GM21515 (cell line): ENCODE measurements at regions not wholly inside any gene's neighbourhood (a gene's known extent, or its start where the extent isn't known, plus 50 kb on each side); places are given as distances from the start of the nearest gene placed in this dataset.

Experiments
- ATAC-seq: cut with Tn5 transposase; IDR thresholded peaks from one replicate; pipeline ENCODE4 v1.9.1; 2021; ENCODE audit not compliant: unreplicated experiment

- ATAC-seq = no peak
Measured at GRCh38 chr2:103464831-103465230, 703.0 kb downstream of the TMEM182 start.

GRCh38 chr2:103469800-103470199 is 708.0 kb downstream of the TMEM182 start:
- no peak for ATAC-seq

- ATAC-seq = no peak
Measured at GRCh38 chr2:103484906-103485305, 723.1 kb downstream of the TMEM182 start.

GRCh38 chr2:103496850-103497249 is 735.0 kb downstream of the TMEM182 start:
- ATAC-seq = no peak

- ATAC-seq = no peak
Measured at GRCh38 chr2:103506812-103507211, 745.0 kb downstream of the TMEM182 start.

DNA sequence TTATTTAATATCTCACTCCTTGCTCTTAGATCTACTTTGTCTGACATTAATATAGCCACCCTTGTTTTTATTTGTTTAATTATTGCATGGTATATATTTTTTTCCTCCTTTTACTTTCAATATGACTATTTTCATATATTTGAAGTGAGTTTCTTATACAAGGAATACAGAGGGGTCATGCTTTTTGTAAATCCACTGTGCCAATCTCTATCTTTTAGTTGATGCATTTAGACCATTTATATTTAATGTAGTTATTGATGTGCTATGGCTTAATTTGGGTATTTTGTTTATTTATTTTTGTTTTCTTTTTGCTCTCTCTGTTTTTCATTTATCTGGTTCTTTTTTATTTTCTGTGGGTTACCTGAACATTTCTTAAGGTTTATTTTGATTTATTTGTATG is 750.6 kb downstream of the TMEM182 start:
- no peak for ATAC-seq

DNA sequence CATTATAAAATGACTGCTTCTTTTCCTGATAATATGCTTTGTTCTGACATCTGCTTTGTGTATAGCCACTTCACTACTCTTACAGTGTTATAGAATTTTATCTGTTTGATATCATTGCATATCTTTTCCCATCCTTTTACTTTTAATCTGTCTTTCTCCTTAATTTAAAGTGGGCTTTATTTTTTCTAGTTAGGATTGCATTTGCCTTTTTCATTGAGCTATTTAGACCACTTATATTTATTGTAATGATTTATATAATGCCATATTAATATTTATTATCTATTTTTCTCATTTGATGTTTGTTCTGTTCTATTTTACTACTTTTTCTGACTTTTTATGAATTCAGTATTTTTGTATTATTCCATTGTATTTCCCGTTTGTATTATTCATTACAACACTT is 758.7 kb downstream of the TMEM182 start:
- no peak for ATAC-seq

DNA sequence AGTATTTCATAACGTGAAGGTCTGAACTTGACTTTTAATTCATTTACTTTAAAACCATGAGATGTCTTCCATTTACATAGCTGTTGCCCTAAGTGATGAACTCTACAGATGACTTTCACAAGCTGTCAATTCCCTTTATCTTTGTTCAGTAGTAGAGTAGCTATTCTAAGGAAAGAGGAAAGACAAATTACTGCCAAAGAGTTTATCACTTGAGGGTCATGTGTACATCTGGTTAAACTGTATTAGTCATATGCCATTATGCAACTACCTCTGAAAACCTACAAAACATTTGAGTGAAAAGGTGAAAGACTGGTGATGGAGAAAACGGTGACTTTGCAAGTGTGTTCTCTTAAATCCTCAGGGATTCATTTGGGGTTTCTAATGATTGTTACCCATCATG is 763.9 kb downstream of the TMEM182 start:
- no peak for ATAC-seq

DNA sequence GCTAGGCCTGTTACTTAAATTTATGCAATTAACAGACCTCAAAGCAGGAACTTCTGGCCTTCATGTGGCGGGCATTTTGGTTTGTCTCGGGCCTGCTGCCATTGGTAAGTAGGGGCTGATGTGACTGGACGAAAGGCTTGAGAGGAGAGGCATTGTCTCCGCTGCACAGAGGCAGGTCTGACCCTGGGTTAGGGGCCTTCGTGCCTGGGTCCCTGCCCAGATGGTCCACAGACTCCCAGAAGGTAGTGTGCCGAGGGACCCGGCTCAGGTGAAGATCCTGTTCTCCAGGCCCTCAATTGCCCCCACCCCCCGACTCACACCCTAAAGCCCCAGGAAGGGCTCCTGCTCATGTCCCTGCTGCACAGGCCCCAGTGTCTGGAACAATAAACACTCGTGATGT is 764.9 kb downstream of the TMEM182 start:
- ATAC-seq = no peak

DNA sequence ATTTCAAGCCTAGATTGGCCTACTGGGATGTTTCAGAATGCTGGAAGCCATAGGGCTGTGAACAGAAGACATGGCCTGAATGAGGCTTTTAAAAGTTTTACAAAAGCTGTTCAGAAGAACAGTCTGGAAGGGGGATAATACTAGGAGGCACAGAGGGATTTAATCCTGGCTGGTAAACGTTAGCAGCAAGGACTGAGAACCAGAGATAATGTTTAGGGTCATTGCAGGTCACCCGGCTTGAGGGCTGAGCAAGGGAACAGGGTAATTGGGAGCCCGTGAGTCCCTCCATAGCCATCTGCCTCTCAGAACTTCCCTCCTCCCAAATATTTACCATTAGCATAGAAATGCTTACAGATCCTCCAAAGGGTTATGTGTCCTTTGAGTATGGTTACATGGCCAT is 765.4 kb downstream of the TMEM182 start:
- ATAC-seq = no peak

- no peak for ATAC-seq
Measured at GRCh38 chr2:103529798-103530502, 768.1 kb downstream of the TMEM182 start.

GRCh38 chr2:103552775-103553174 is 790.9 kb downstream of the TMEM182 start:
- no peak for ATAC-seq

GRCh38 chr2:103594823-103595222 is 833.0 kb downstream of the TMEM182 start:
- no peak for ATAC-seq

- no peak for ATAC-seq
Measured at GRCh38 chr2:103605071-103605780, 843.4 kb downstream of the TMEM182 start.

GRCh38 chr2:103615611-103616105 is 853.8 kb downstream of the TMEM182 start:
- no peak for ATAC-seq

DNA sequence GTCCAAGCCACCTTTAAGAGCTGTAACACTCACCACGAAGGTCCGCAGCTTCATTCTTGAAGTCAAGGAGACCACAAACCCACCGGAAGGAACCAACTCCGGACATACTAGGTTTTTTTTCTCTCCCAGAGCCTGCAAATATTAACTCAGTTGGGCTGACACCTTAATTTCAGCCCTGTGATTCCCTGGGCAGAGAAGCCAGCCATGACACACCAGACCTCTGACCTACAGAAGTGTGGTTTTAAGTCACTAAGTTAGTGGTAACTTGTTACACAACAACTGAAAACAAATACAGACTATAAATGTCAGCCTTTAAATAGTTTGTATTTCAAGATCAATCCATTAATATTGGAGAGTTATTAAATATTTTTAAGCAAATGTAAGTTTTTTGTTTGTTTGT is 855.1 kb downstream of the TMEM182 start:
- no peak for ATAC-seq

DNA sequence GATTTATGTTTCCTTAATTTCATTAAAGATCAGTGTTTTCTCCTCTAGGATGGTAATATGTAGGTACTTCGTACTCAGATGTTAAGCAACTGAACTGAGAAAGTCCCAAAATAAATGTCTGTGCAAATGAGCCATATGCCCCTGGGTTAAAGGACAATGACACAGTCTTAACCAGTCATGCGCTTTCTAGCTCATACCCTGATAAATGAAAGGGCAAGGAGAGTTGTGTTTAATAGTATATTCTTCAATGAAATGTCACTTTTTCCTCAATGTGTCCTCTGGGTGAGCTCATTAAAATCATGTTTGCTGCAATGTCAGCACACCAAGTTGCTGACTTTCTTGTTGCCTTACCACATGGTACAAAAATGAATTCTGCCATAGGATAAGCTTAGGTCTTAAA is 856.3 kb downstream of the TMEM182 start:
- no peak for ATAC-seq

- no peak for ATAC-seq
Measured at GRCh38 chr2:103627301-103627700, 865.5 kb downstream of the TMEM182 start.

- ATAC-seq = no peak
Measured at GRCh38 chr2:103638978-103639377, 877.1 kb downstream of the TMEM182 start.

- ATAC-seq = no peak
Measured at GRCh38 chr2:103656558-103656957, 894.7 kb downstream of the TMEM182 start.

DNA sequence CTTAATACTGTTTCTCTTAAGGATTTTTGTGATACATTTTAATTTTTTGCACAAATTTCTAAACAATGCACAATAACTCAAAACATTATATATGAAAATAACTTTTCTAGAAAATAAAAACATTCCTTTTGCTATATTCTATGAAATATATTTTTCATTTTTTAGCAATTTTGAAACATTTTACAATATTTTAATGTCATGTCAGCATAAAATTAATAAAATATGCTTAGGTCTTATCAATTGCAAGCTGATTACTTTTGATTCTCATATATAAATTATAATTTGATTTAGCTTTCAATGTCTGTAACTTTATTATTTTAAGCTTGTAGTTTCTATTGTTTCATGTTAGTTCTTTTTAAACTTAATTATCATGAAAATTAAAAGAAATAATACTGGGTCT is 898.7 kb downstream of the TMEM182 start:
- no peak for ATAC-seq

GRCh38 chr2:103660947-103661346 is 899.1 kb downstream of the TMEM182 start:
- ATAC-seq = no peak

DNA sequence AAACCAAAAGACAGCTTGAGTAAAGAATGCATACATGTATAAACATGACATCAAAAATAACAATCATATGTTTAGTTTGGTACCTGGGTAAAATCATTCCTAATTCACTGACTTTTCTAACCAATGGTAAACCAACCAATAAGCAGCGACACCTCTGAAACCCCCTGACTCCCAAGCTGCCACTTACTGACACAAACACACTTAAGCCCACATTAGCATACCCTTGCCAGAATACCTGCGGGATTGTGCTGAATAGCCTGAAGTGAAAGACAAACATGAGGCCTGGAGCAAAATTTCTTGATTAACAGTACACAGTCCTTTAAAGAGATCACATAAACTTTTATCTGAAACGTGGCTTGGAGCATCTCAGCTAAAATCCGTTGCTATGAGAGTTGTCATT is 902.9 kb downstream of the TMEM182 start:
- no peak for ATAC-seq
